ENCODE measurements at regions not wholly inside any gene's neighbourhood (a gene's known extent, or its start where the extent isn't known, plus 50 kb on each side); places are given as distances from the start of the nearest gene placed in this dataset.

GRCh38 chr21:20259031-20259867 lies 739.0 kb upstream of the NCAM2 start:
- no peak overlapping the region for H3K4me2 ChIP-seq (ENCODE audit: low read length)
- H3K4me1 ChIP-seq (ENCODE audit: control insufficient read depth, insufficient read depth, low read length): no peaks in the 10 kb centered on the region
- peaks cover 2% of the 10 kb centered on the region for H3K9me3 ChIP-seq (replicated peaks; ENCODE audit: low read length)
- H3K4me3 ChIP-seq (ENCODE audit: low read length): no peak overlapping the region
- H3K27me3 ChIP-seq (ENCODE audit: control insufficient read depth, insufficient read depth, low read length): no peaks in the 10 kb centered on the region
- H3K36me3 ChIP-seq (ENCODE audit: insufficient read depth, low read length): no peaks in the 10 kb centered on the region
- no peak overlapping the region for H3K9ac ChIP-seq (ENCODE audit: low read depth, low read length)

DNA sequence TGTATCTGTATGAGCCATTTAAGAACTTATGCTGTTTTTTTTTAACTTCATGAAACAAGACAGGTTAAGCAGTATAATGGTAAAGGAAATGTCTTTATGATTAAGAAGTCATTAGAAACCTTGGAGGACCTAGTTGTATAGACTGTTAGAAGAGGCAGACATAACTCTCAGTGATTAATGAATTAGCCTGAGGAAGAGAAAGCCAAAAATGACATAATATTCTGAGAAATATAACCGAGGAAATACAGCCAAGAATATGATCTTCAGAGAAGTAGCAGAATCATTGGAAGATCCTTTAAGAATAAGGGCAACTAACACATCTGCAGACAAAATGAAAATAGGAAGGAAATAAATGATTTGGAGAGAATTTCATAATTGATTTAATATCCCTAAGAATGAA lies 738.1 kb upstream of the NCAM2 start:
- H3K9me3 ChIP-seq (replicated peaks; ENCODE audit: low read length): peaks cover 3% of the 10 kb centered on the region
- H3K36me3 ChIP-seq (ENCODE audit: insufficient read depth, low read length): no peaks in the 10 kb centered on the region
- no peak overlapping the region for H3K4me3 ChIP-seq (ENCODE audit: low read length)
- no peaks in the 10 kb centered on the region for H3K4me1 ChIP-seq (ENCODE audit: control insufficient read depth, insufficient read depth, low read length)
- H3K27me3 ChIP-seq (ENCODE audit: control insufficient read depth, insufficient read depth, low read length): no peaks in the 10 kb centered on the region
- no peak overlapping the region for H3K9ac ChIP-seq (ENCODE audit: low read depth, low read length)
- H3K4me2 ChIP-seq (ENCODE audit: low read length): no peak overlapping the region

DNA sequence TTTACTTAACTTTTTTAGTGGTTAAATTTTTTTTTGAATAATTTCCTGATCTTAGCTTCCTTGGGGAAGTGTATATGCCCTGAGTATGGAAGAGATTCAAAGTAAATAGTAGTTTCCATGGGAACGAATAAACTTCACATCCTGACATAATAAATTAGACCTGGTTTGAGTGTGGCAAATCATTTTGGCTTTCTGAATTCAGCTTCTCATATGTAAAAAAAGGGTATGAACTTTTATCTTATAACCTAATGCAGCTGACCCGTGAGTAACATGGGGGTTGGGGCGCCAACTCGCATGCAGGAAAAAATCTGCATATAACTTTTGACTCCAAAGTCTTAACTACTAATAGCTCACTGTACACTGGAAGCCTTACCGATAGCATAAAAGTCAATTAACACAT lies 736.8 kb upstream of the NCAM2 start:
- H3K27me3 ChIP-seq (ENCODE audit: control insufficient read depth, insufficient read depth, low read length): no peaks in the 10 kb centered on the region
- H3K9me3 ChIP-seq (replicated peaks; ENCODE audit: low read length): peaks cover 3% of the 10 kb centered on the region
- no peak overlapping the region for H3K4me3 ChIP-seq (ENCODE audit: low read length)
- no peaks in the 10 kb centered on the region for H3K4me1 ChIP-seq (ENCODE audit: control insufficient read depth, insufficient read depth, low read length)
- H3K9ac ChIP-seq (ENCODE audit: low read depth, low read length): no peak overlapping the region
- no peaks in the 10 kb centered on the region for H3K36me3 ChIP-seq (ENCODE audit: insufficient read depth, low read length)
- no peak overlapping the region for H3K4me2 ChIP-seq (ENCODE audit: low read length)

GRCh38 chr21:20265707-20266440 lies 732.3 kb upstream of the NCAM2 start:
- Histone ChIP-seq H3K36me3 (ENCODE audit: insufficient read depth, low read length) (no peaks in the 10 kb centered on the region), H3K9me3 (replicated peaks; ENCODE audit: low read length) (peaks cover 3% of the 10 kb centered on the region), H3K4me1 (ENCODE audit: control insufficient read depth, insufficient read depth, low read length) (no peaks in the 10 kb centered on the region), H3K9ac (ENCODE audit: low read depth, low read length) (no peak overlapping the region), H3K27me3 (ENCODE audit: control insufficient read depth, insufficient read depth, low read length) (no peaks in the 10 kb centered on the region), H3K4me3 (ENCODE audit: low read length) (no peak overlapping the region), H3K4me2 (ENCODE audit: low read length) (no peak overlapping the region)

DNA sequence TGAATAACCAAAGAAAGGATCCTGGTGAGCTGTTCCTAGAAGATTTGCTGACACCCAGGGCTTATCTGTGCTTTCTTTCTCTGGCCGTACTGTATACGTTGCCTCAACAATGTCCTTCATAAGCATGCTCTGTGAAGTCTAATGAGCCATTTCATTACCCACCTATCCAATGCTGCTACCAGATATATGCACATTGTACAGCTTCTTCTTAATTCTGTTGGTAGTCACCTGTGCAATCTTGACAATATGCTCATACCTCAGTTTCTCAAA lies 731.8 kb upstream of the NCAM2 start:
- Histone ChIP-seq H3K4me2 (ENCODE audit: low read length) (no peak overlapping the region), H3K9ac (ENCODE audit: low read depth, low read length) (no peak overlapping the region), H3K36me3 (ENCODE audit: insufficient read depth, low read length) (no peaks in the 10 kb centered on the region), H3K27me3 (ENCODE audit: control insufficient read depth, insufficient read depth, low read length) (no peaks in the 10 kb centered on the region), H3K9me3 (replicated peaks; ENCODE audit: low read length) (peaks cover 3% of the 10 kb centered on the region), H3K4me3 (ENCODE audit: low read length) (no peak overlapping the region), H3K4me1 (ENCODE audit: control insufficient read depth, insufficient read depth, low read length) (no peaks in the 10 kb centered on the region)

DNA sequence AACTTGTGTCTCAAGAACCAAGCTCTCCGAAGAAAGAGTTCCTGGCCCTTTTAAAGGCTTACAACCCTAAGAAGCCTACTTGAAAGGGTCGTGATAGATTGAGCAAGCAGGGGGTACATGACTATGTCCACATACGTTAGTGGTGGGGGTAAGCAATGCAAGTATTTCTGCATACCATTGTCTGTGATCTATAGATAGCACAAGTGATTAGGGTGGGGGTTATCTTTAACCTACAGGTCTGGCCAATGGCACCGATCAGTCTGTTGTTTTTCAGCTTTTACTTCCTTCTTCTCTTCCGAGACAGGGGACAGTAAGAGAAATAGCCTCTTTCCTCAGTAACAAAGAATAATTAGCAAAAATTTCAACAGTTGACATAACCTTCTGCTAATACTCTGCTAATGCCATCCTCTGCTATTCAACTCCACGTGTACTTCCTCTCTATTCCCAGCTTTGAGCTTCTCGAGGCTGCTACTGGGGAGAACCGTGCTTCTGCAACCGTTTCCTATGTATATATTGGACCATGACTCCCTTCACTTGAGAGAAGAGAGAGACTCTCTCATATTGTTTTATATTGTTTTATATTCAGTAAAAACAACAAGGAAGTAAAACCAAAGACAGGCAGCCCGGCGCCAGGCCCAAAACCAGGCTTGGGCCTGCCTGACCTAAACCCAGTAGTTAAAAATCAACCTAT lies 727.7 kb upstream of the NCAM2 start:
- H3K27me3 ChIP-seq (ENCODE audit: control insufficient read depth, insufficient read depth, low read length): no peaks in the 10 kb centered on the region
- no peak overlapping the region for H3K4me2 ChIP-seq (ENCODE audit: low read length)
- no peak overlapping the region for H3K4me3 ChIP-seq (ENCODE audit: low read length)
- peaks cover 2% of the 10 kb centered on the region for H3K9me3 ChIP-seq (replicated peaks; ENCODE audit: low read length)
- no peak overlapping the region for H3K9ac ChIP-seq (ENCODE audit: low read depth, low read length)
- H3K36me3 ChIP-seq (ENCODE audit: insufficient read depth, low read length): no peaks in the 10 kb centered on the region
- H3K4me1 ChIP-seq (ENCODE audit: control insufficient read depth, insufficient read depth, low read length): no peaks in the 10 kb centered on the region

DNA sequence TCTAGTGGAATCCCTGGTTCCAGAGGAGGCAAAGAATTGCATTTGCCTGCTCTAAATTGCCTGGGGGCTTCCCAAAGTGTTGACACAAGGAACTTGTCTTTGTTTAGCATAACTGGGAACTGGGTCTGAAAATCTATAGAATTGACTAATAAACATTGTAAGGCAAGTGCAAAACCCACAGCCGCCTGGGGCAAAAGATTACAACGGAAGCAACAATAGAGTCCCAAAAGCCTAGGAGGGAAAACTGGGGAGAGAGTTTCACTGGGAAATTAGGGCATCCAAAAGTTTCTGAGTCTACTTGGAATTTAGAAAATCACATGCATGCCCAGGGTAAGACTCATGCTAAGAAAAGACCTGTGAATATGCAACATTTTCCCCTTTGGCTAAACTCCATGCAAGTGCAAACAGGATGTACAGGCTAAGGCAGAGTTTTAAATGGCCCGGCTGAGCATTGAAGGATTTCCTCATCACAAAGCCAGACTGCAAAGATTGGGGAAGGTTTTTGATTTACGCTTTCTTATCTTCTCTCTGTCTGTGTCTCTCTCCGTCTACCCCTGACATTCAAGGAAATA lies 725.3 kb upstream of the NCAM2 start:
- H3K9me3 ChIP-seq (replicated peaks; ENCODE audit: low read length): peaks cover 2% of the 10 kb centered on the region

GRCh38 chr21:20276377-20276776 lies 721.8 kb upstream of the NCAM2 start:
- Histone ChIP-seq H3K4me3 (ENCODE audit: low read length) (no peak overlapping the region), H3K27me3 (ENCODE audit: control insufficient read depth, insufficient read depth, low read length) (no peaks in the 10 kb centered on the region), H3K9me3 (replicated peaks; ENCODE audit: low read length) (peaks cover 2% of the 10 kb centered on the region), H3K4me2 (ENCODE audit: low read length) (no peak overlapping the region), H3K4me1 (ENCODE audit: control insufficient read depth, insufficient read depth, low read length) (no peaks in the 10 kb centered on the region), H3K36me3 (ENCODE audit: insufficient read depth, low read length) (no peaks in the 10 kb centered on the region), H3K9ac (ENCODE audit: low read depth, low read length) (no peak overlapping the region)

More for the DNA sequence above, 725.3 kb upstream of the NCAM2 start:
- H3K27me3 ChIP-seq (ENCODE audit: control insufficient read depth, insufficient read depth, low read length): no peaks in the 10 kb centered on the region
- H3K9ac ChIP-seq (ENCODE audit: low read depth, low read length): no peak overlapping the region
- H3K4me3 ChIP-seq (ENCODE audit: low read length): no peak overlapping the region
- H3K36me3 ChIP-seq (ENCODE audit: insufficient read depth, low read length): no peaks in the 10 kb centered on the region
- H3K4me2 ChIP-seq (ENCODE audit: low read length): no peak overlapping the region
- H3K4me1 ChIP-seq (ENCODE audit: control insufficient read depth, insufficient read depth, low read length): no peaks in the 10 kb centered on the region

DNA sequence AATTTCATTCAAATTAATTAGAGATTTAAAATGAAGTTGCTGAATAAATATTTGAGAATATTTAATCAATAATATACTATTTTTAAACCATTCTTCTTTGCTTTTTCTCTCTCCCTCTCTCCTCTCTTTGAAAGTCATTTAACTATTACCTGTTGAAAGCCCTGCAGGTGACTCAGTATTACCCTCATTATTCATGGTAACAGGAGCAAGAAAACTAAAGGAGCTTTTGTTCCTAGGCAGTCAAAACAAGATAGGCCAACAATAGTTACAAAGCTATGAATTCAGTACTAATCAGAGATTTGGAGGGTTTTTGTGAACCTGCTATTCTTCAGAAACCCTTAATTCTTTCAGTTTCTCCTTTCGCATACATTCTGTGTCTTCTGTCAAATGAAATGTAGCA lies 721.3 kb upstream of the NCAM2 start:
- H3K4me1 ChIP-seq (ENCODE audit: control insufficient read depth, insufficient read depth, low read length): no peaks in the 10 kb centered on the region
- H3K4me2 ChIP-seq (ENCODE audit: low read length): no peak overlapping the region
- no peaks in the 10 kb centered on the region for H3K36me3 ChIP-seq (ENCODE audit: insufficient read depth, low read length)
- no peaks in the 10 kb centered on the region for H3K27me3 ChIP-seq (ENCODE audit: control insufficient read depth, insufficient read depth, low read length)
- H3K4me3 ChIP-seq (ENCODE audit: low read length): no peak overlapping the region
- H3K9me3 ChIP-seq (replicated peaks; ENCODE audit: low read length): peaks cover 2% of the 10 kb centered on the region
- no peak overlapping the region for H3K9ac ChIP-seq (ENCODE audit: low read depth, low read length)

- H3K36me3 ChIP-seq (ENCODE audit: insufficient read depth, low read length): no peaks in the 10 kb centered on the region
- no peaks in the 10 kb centered on the region for H3K9me3 ChIP-seq (replicated peaks; ENCODE audit: low read length)
- no peaks in the 10 kb centered on the region for H3K4me1 ChIP-seq (ENCODE audit: control insufficient read depth, insufficient read depth, low read length)
- H3K4me3 ChIP-seq (ENCODE audit: low read length): no peak overlapping the region
- H3K4me2 ChIP-seq (ENCODE audit: low read length): no peak overlapping the region
- H3K27me3 ChIP-seq (ENCODE audit: control insufficient read depth, insufficient read depth, low read length): no peaks in the 10 kb centered on the region
- H3K9ac ChIP-seq (ENCODE audit: low read depth, low read length): no peak overlapping the region
Measured at GRCh38 chr21:20283836-20284235, 714.4 kb upstream of the NCAM2 start.

GRCh38 chr21:20292280-20292679 lies 705.9 kb upstream of the NCAM2 start:
- Histone ChIP-seq H3K9me3 (replicated peaks; ENCODE audit: low read length) (peaks cover 5% of the 10 kb centered on the region), H3K9ac (ENCODE audit: low read depth, low read length) (no peak overlapping the region), H3K36me3 (ENCODE audit: insufficient read depth, low read length) (no peaks in the 10 kb centered on the region), H3K27me3 (ENCODE audit: control insufficient read depth, insufficient read depth, low read length) (no peaks in the 10 kb centered on the region), H3K4me1 (ENCODE audit: control insufficient read depth, insufficient read depth, low read length) (no peaks in the 10 kb centered on the region), H3K4me2 (ENCODE audit: low read length) (no peak overlapping the region), H3K4me3 (ENCODE audit: low read length) (no peak overlapping the region)

Measured in skeletal muscle satellite cell (primary cell).